ENCODE measurements at regions not wholly inside any gene's neighbourhood (a gene's known extent, or its start where the extent isn't known, plus 50 kb on each side); places are given as distances from the start of the nearest gene placed in this dataset.

DNA sequence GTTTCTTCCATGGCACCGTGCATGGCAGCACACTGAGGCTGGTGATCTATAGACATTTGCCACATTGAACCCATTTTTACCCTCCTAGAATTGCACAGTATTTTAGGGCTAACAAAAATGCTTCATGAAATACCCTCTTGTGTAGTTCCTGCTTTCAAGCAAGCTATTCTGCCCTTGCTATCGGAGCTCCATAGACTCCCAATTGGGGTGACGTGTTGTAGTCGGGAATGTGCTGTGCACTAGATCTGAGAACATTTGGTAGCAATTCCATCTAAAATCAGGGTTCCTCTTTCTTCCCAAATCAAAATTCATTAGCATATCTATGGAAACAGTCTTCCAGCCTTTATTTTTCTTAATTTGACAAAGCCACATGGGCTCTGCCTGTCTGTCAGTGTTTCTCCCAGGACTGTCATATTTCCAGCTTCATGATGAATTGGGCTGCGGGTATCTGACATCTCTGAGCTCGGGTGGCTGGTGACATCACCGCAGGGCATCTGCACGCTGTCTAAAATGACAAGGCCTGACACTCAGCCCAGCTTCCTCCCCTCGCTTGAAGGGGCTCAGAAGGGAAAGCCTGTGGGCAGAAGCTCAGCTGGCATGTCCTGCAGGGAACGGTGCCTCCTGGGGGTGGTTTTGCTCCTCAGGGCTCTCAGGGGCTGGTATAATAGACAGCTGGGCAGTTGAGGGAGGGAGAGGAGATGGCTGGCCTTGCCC is 406.4 kb downstream of the QKI start:
- Histone ChIP-seq H4K20me1 (ENCODE audit: low read depth, low read length) (no peaks in the 10 kb centered on the region), H3K4me2 (ENCODE audit: low read depth, low read length, poor library complexity, severe bottlenecking) (no peak overlapping the region), H3K4me3 (ENCODE audit: insufficient read depth, low read length, poor library complexity, severe bottlenecking) (no peak overlapping the region), H3K79me2 (ENCODE audit: insufficient read depth, low read length) (no peaks in the 10 kb centered on the region), H3K27ac (ENCODE audit: low read depth, low read length) (no peak overlapping the region), H2AFZ (ENCODE audit: low read depth, low read length, severe bottlenecking) (no peak overlapping the region), H3K27me3 (ENCODE audit: low read length) (no peaks in the 10 kb centered on the region), H3F3A (ENCODE audit: insufficient read depth) (no peaks in the 10 kb centered on the region), H3K9me2 (replicated peaks; ENCODE audit: insufficient read depth, low read length) (no peaks in the 10 kb centered on the region), H3K9me3 (ENCODE audit: insufficient read depth, low read length) (no peaks in the 10 kb centered on the region), H3K36me3 (ENCODE audit: low read length) (no peaks in the 10 kb centered on the region), H3K9ac (ENCODE audit: low read length) (no peak overlapping the region)
- TF ChIP-seq EZH2phosphoT487 (conservative IDR thresholded peaks at IDR 0.05; ENCODE audit: low read length) (no peak), CTCF (IDR thresholded peaks at IDR 0.05; ENCODE audit: insufficient read depth, low read length, poor library complexity, severe bottlenecking) (no peak)

DNA sequence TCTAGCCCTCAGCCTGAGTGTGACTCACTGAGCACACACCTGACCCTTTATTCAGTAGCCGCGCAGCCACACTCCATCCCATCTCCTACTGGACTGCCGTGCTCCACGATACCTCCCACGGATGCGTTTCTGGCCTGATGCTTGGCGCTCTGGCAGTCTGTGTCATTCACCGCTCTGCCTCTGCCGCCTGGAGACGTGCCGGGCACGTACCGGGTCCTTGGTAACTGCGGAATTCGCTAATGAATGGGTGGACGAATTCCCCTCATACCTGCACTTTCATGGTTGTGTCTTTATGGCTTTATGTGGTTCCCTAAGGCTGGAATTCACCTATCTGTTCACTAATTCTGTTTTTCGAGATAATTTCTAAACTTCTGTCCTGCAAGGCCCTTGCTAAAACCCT is 405.7 kb downstream of the QKI start:
- Histone ChIP-seq H3K4me3 (ENCODE audit: insufficient read depth, low read length, poor library complexity, severe bottlenecking) (no peak overlapping the region), H4K20me1 (ENCODE audit: low read depth, low read length) (no peaks in the 10 kb centered on the region), H3K36me3 (ENCODE audit: low read length) (no peaks in the 10 kb centered on the region), H3K27ac (ENCODE audit: low read depth, low read length) (no peak overlapping the region), H3K9me3 (ENCODE audit: insufficient read depth, low read length) (no peaks in the 10 kb centered on the region), H3K9me2 (replicated peaks; ENCODE audit: insufficient read depth, low read length) (no peaks in the 10 kb centered on the region), H3K27me3 (ENCODE audit: low read length) (no peaks in the 10 kb centered on the region), H3K9ac (ENCODE audit: low read length) (no peak overlapping the region), H2AFZ (ENCODE audit: low read depth, low read length, severe bottlenecking) (no peak overlapping the region), H3F3A (ENCODE audit: insufficient read depth) (no peaks in the 10 kb centered on the region), H3K79me2 (ENCODE audit: insufficient read depth, low read length) (no peaks in the 10 kb centered on the region), H3K4me2 (ENCODE audit: low read depth, low read length, poor library complexity, severe bottlenecking) (no peak overlapping the region)
- TF ChIP-seq CTCF (IDR thresholded peaks at IDR 0.05; ENCODE audit: insufficient read depth, low read length, poor library complexity, severe bottlenecking): no peak
- TF ChIP-seq EZH2phosphoT487 (conservative IDR thresholded peaks at IDR 0.05; ENCODE audit: low read length): no peak

DNA sequence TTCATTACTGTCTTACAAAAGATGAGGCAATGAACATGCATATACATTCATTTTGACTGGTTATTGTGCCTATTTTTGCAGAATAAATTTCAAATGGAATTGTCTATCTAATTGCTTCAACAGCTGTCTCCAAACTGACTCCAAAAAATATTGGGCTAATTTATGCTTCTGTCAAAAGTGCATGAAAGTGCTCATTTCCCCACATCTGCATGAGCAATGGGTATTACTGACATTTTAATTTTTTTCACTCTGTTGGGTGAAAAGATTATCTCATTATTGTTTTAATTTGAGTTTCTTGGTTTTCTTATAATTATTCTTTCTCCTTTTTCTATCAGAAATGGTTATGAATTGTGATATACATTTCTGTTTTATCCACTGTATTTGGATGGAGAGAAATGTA is 404.2 kb downstream of the QKI start:
- H3F3A ChIP-seq (ENCODE audit: insufficient read depth): no peaks in the 10 kb centered on the region
- no peaks in the 10 kb centered on the region for H3K9me2 ChIP-seq (replicated peaks; ENCODE audit: insufficient read depth, low read length)
- H3K4me2 ChIP-seq (ENCODE audit: low read depth, low read length, poor library complexity, severe bottlenecking): no peak overlapping the region
- no peaks in the 10 kb centered on the region for H4K20me1 ChIP-seq (ENCODE audit: low read depth, low read length)
- TF ChIP-seq EZH2phosphoT487 (conservative IDR thresholded peaks at IDR 0.05; ENCODE audit: low read length) (no peak), CTCF (IDR thresholded peaks at IDR 0.05; ENCODE audit: insufficient read depth, low read length, poor library complexity, severe bottlenecking) (no peak)
- H3K9ac ChIP-seq (ENCODE audit: low read length): no peak overlapping the region
- no peak overlapping the region for H3K4me3 ChIP-seq (ENCODE audit: insufficient read depth, low read length, poor library complexity, severe bottlenecking)
- H3K36me3 ChIP-seq (ENCODE audit: low read length): no peaks in the 10 kb centered on the region
- no peak overlapping the region for H3K27ac ChIP-seq (ENCODE audit: low read depth, low read length)
- H3K9me3 ChIP-seq (ENCODE audit: insufficient read depth, low read length): no peaks in the 10 kb centered on the region
- no peak overlapping the region for H2AFZ ChIP-seq (ENCODE audit: low read depth, low read length, severe bottlenecking)
- H3K79me2 ChIP-seq (ENCODE audit: insufficient read depth, low read length): no peaks in the 10 kb centered on the region
- H3K27me3 ChIP-seq (ENCODE audit: low read length): no peaks in the 10 kb centered on the region
